LNCAP (cell line): ENCODE measurements at regions not wholly inside any gene's neighbourhood (a gene's known extent, or its start where the extent isn't known, plus 50 kb on each side); places are given as distances from the start of the nearest gene placed in this dataset.

Experiments used
- CTCF ChIP-seq: fragments of 450-650 bp; IDR thresholded peaks from 2 replicates; pipeline ENCODE4 v1.5.1; 2017; ENCODE audit warnings: mild to moderate bottlenecking

- no peak for TF ChIP-seq CTCF
These were observed 192.3 kb upstream of the SGO1 start for GRCh38 chr3:20378315-20378714.

- TF ChIP-seq CTCF = no peak
These were observed 190.7 kb upstream of the SGO1 start for GRCh38 chr3:20376665-20377217.

GRCh38 chr3:20375302-20375701 lies 189.3 kb upstream of the SGO1 start:
- no peak for TF ChIP-seq CTCF

- TF ChIP-seq CTCF = no peak
These were observed 175.0 kb upstream of the SGO1 start for GRCh38 chr3:20361000-20361399.

GRCh38 chr3:20353286-20353685 lies 167.3 kb upstream of the SGO1 start:
- TF ChIP-seq CTCF = no peak

GRCh38 chr3:20352546-20353179 lies 166.7 kb upstream of the SGO1 start:
- no peak for TF ChIP-seq CTCF

GRCh38 chr3:20350449-20350848 lies 164.4 kb upstream of the SGO1 start:
- TF ChIP-seq CTCF = no peak

GRCh38 chr3:20346916-20347315 lies 160.9 kb upstream of the SGO1 start:
- no peak for TF ChIP-seq CTCF
